Midbrain (tissue), 1 donor: ENCODE measurements at regions not wholly inside any gene's neighbourhood (a gene's known extent, or its start where the extent isn't known, plus 50 kb on each side); places are given as distances from the start of the nearest gene placed in this dataset.

ENCODE experiments used
- DNase-seq: peaks from one replicate; lab custom pipeline; 2025; lab: John Stamatoyannopoulos, UW

GRCh38 chr18:26794230-26795101, 71.0 kb downstream of the AQP4 start:
- DNase-seq = no peak

GRCh38 chr18:26792661-26793060, 72.8 kb downstream of the AQP4 start:
- no peak for DNase-seq

- no peak for DNase-seq
Observed at GRCh38 chr18:26791676-26792075, 73.8 kb downstream of the AQP4 start.

- DNase-seq = no peak
Observed at GRCh38 chr18:26784599-26784998, 80.9 kb downstream of the AQP4 start.

- DNase-seq = no peak
Observed at GRCh38 chr18:26783170-26783569, 82.3 kb downstream of the AQP4 start.

- no peak for DNase-seq
Observed at GRCh38 chr18:26780520-26781325, 84.8 kb downstream of the AQP4 start.

GRCh38 chr18:26778054-26778393, 87.5 kb downstream of the AQP4 start:
- DNase-seq = no peak

- no peak for DNase-seq
Observed at GRCh38 chr18:26777351-26778053, 88.0 kb downstream of the AQP4 start.

- DNase-seq = no peak
Observed at GRCh38 chr18:26772691-26773090, 92.8 kb downstream of the AQP4 start.

- DNase-seq = no peak
Observed at GRCh38 chr18:26771524-26771923, 94.0 kb downstream of the AQP4 start.

GRCh38 chr18:26768385-26768784, 97.1 kb downstream of the AQP4 start:
- DNase-seq = no peak

- no peak for DNase-seq
Observed at GRCh38 chr18:26765498-26765897, 100.0 kb downstream of the AQP4 start.

- no peak for DNase-seq
Observed at GRCh38 chr18:26764586-26764985, 100.9 kb downstream of the AQP4 start.

- no peak for DNase-seq
Observed at GRCh38 chr18:26764177-26764576, 101.3 kb downstream of the AQP4 start.

- no peak for DNase-seq
Observed at GRCh38 chr18:26763446-26764110, 101.9 kb downstream of the AQP4 start.

GRCh38 chr18:26757263-26758019, 108.1 kb downstream of the AQP4 start:
- no peak for DNase-seq

- no peak for DNase-seq
Observed at GRCh38 chr18:26756556-26756955, 109.0 kb downstream of the AQP4 start.

GRCh38 chr18:26746826-26747475, 118.6 kb downstream of the AQP4 start:
- DNase-seq = no peak

GRCh38 chr18:26746398-26746797, 119.1 kb downstream of the AQP4 start:
- no peak for DNase-seq

GRCh38 chr18:26745288-26746181, 120.0 kb downstream of the AQP4 start:
- no peak for DNase-seq
